ENCODE measurements at regions not wholly inside any gene's neighbourhood (a gene's known extent, or its start where the extent isn't known, plus 50 kb on each side); places are given as distances from the start of the nearest gene placed in this dataset.

- TF ChIP-seq RAD21 (IDR thresholded peaks at IDR 0.05; ENCODE audit: low read depth) = no peak
- TF ChIP-seq, protein P1, sequence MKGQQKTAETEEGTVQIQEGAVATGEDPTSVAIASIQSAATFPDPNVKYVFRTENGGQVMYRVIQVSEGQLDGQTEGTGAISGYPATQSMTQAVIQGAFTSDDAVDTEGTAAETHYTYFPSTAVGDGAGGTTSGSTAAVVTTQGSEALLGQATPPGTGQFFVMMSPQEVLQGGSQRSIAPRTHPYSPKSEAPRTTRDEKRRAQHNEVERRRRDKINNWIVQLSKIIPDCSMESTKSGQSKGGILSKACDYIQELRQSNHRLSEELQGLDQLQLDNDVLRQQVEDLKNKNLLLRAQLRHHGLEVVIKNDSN (IDR thresholded peaks at IDR 0.05) = no peak
- TF ChIP-seq REST (IDR thresholded peaks at IDR 0.05; ENCODE audit: low read depth) = no peak
- TF ChIP-seq, protein P2, sequence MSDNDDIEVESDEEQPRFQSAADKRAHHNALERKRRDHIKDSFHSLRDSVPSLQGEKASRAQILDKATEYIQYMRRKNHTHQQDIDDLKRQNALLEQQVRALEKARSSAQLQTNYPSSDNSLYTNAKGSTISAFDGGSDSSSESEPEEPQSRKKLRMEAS (IDR thresholded peaks at IDR 0.05) = no peak
- TF ChIP-seq TAF1 (IDR thresholded peaks at IDR 0.05; ENCODE audit: low read depth) = no peak
- TF ChIP-seq CREB1 (IDR thresholded peaks at IDR 0.05; ENCODE audit: low read depth) = no peak
- no peak for TF ChIP-seq TEAD4 (IDR thresholded peaks at IDR 0.05)
- TF ChIP-seq EGR1 (IDR thresholded peaks at IDR 0.05) = no peak
- TF ChIP-seq CEBPB (IDR thresholded peaks at IDR 0.05) = no peak
- TF ChIP-seq ZBTB7A (IDR thresholded peaks at IDR 0.05; ENCODE audit: low read depth) = no peak
- no peak for TF ChIP-seq EP300 (IDR thresholded peaks at IDR 0.05; ENCODE audit: borderline replicate concordance)
- no peak for TF ChIP-seq NFIC (IDR thresholded peaks at IDR 0.05)
These were observed 127.7 kb upstream of the BASP1 start for GRCh38 chr5:17089690-17090089.

- TF ChIP-seq NFIC (IDR thresholded peaks at IDR 0.05) = no peak
- TF ChIP-seq TEAD4 (IDR thresholded peaks at IDR 0.05) = no peak
- TF ChIP-seq REST (IDR thresholded peaks at IDR 0.05; ENCODE audit: low read depth) = no peak
- no peak for TF ChIP-seq CEBPB (IDR thresholded peaks at IDR 0.05)
- TF ChIP-seq RAD21 (IDR thresholded peaks at IDR 0.05; ENCODE audit: low read depth) = no peak
- no peak for TF ChIP-seq YY1 (IDR thresholded peaks at IDR 0.05; ENCODE audit: low read depth)
- TF ChIP-seq ZBTB7A (IDR thresholded peaks at IDR 0.05; ENCODE audit: low read depth) = no peak
- TF ChIP-seq EGR1 (IDR thresholded peaks at IDR 0.05) = no peak
- TF ChIP-seq, protein P1 (IDR thresholded peaks at IDR 0.05) = no peak
- no peak for TF ChIP-seq CREB1 (IDR thresholded peaks at IDR 0.05; ENCODE audit: low read depth)
- TF ChIP-seq, protein P2 (IDR thresholded peaks at IDR 0.05) = no peak
- no peak for TF ChIP-seq FOXM1 (IDR thresholded peaks at IDR 0.05; ENCODE audit: borderline replicate concordance, low read depth)
- TF ChIP-seq EP300 (IDR thresholded peaks at IDR 0.05; ENCODE audit: borderline replicate concordance) = no peak
- no peak for TF ChIP-seq TCF12 (IDR thresholded peaks at IDR 0.05; ENCODE audit: low read depth)
These were observed 126.6 kb upstream of the BASP1 start for GRCh38 chr5:17090839-17091238.

GRCh38 chr5:17094830-17095229 is 122.6 kb upstream of the BASP1 start:
- peak; percentile 90 for TF ChIP-seq EGR1 (IDR thresholded peaks at IDR 0.05)
- no peak for TF ChIP-seq NFIC (IDR thresholded peaks at IDR 0.05)

DNA sequence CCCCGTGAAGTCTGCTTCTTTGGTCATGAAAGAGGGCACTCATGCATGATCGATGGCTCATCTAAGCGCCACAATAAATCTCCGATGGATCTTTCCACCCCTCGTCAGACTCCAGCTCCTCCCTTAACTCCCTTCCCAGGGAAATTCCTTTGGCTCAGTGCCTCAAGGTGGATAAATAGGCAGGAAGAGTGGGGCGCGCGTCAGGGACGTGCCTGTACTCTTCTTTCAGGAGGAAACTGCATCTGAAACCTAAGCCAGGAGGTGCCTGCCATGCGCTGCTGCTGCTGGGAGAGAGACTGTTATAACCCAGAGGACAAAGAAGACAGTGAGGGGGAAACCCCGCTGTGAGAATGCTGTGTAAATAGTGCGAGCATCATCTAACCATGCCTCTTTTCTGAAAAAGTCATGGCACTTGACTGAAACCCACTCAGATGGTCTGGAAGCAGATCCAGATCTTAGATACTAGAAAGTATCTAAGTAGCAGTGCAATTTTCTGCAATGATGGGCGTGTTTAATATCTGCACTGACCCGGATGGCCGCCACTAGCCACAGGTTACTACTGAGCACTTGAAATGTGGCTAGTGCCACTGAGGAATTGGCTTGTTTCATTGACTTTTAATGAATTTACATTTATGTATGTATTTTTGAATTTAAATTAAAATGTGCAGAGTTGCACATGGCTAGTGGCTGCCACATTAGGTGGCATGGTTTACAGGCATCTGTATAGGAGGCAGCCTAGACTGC is 120.3 kb upstream of the BASP1 start:
- no peak for TF ChIP-seq CREB1 (IDR thresholded peaks at IDR 0.05; ENCODE audit: low read depth)
- no peak for TF ChIP-seq ZBTB7A (IDR thresholded peaks at IDR 0.05; ENCODE audit: low read depth)
- TF ChIP-seq REST (IDR thresholded peaks at IDR 0.05; ENCODE audit: low read depth) = no peak
- TF ChIP-seq FOXM1 (IDR thresholded peaks at IDR 0.05; ENCODE audit: borderline replicate concordance, low read depth) = no peak
- no peak for TF ChIP-seq TAF1 (IDR thresholded peaks at IDR 0.05; ENCODE audit: low read depth)
- no peak for TF ChIP-seq EGR1 (IDR thresholded peaks at IDR 0.05)
- no peak for TF ChIP-seq CEBPB (IDR thresholded peaks at IDR 0.05)
- TF ChIP-seq TCF12 (IDR thresholded peaks at IDR 0.05; ENCODE audit: low read depth) = no peak
- no peak for TF ChIP-seq EP300 (IDR thresholded peaks at IDR 0.05; ENCODE audit: borderline replicate concordance)
- TF ChIP-seq NFIC (IDR thresholded peaks at IDR 0.05) = no peak
- no peak for TF ChIP-seq RAD21 (IDR thresholded peaks at IDR 0.05; ENCODE audit: low read depth)
- TF ChIP-seq, protein P2 (IDR thresholded peaks at IDR 0.05) = no peak
- TF ChIP-seq YY1 (IDR thresholded peaks at IDR 0.05; ENCODE audit: low read depth) = no peak

All from Ishikawa (cell line).